Activated CD8-positive, alpha-beta T cell treated with anti-CD3 and anti-CD28 coated beads, Interleukin-2, amount 10 ng/mL, durations not matched to agents 7 days and 5 days (primary cell): ENCODE measurements at regions not wholly inside any gene's neighbourhood (a gene's known extent, or its start where the extent isn't known, plus 50 kb on each side); places are given as distances from the start of the nearest gene placed in this dataset.
"Not testable (repeated sequence)": the region's sequence is repeated elsewhere in the genome, so short reads cannot be mapped to it uniquely, and the experiment has no call there.

Source experiments
- ATAC-seq: fragments of 150-1000 bp; cut with Tn5 transposase; one replicate; pipeline ENCODE4 v1.10.0; 2021; ENCODE audit warnings: moderate library complexity
- CTCF ChIA-PET: fragments of 350-600 bp; sonication (Branson Sonifier 250); formaldehyde crosslinking; loops from one replicate; lab custom pipeline; 2021; ENCODE audit warnings: antibody characterized with exemption; lab: Charles Lee
- POLR2A ChIA-PET: fragments of 350-600 bp; sonication (Branson Sonifier 250); formaldehyde crosslinking; loops from one replicate; lab custom pipeline; 2021; ENCODE audit warnings: antibody characterized with exemption; lab: Charles Lee
- DNase-seq: peaks from one replicate; pipeline ENCODE4 v3.0.0-alpha.2; 2020
- H3K27ac Mint-ChIP-seq: one replicate; pipeline ENCODE4 v1.8.0; 2021; ENCODE audit warnings: mild to moderate bottlenecking, mixed read lengths
- H3K27me3 Mint-ChIP-seq: one replicate; pipeline ENCODE4 v1.8.0; 2021; ENCODE audit warnings: low read depth, mixed read lengths
- H3K36me3 Mint-ChIP-seq: one replicate; pipeline ENCODE4 v1.8.0; 2021; ENCODE audit warnings: low read depth, mixed read lengths
- H3K4me1 Mint-ChIP-seq: one replicate; pipeline ENCODE4 v1.8.0; 2021; ENCODE audit warnings: low read depth, mixed read lengths
- H3K4me3 Mint-ChIP-seq: one replicate; pipeline ENCODE4 v1.8.0; 2021; ENCODE audit warnings: mild to moderate bottlenecking, mixed read lengths
- H3K9me3 Mint-ChIP-seq: one replicate; pipeline ENCODE4 v1.8.0; 2022; ENCODE audit warnings: mixed read lengths; ENCODE audit not compliant: insufficient read depth

DNA sequence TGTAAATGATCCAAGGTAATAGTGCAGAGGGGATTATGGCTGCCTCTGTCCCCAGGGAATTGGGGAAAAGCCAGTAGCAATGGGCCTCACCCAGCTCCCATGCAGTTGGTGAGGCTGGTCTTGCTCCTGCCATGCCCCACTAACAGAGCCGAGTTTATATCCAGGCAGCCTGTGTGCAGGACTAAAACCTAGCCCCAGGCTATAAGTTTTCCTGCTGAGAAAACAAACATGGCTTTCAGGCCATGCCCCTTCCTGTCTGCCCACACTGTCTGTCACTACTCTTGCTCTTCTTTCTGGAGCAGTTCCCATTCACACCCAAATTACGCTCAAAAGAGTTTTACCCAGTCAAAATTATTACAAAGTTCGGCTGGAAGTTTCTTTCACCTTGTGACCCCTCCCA, 73.5 kb upstream of the SPATA16 start:
- Mint-ChIP-seq H3K4me1 (no peaks in the 10 kb centered on the region), H3K27me3 (no peaks in the 10 kb centered on the region), H3K36me3 (no peaks in the 10 kb centered on the region), H3K4me3 (no peak overlapping the region), H3K27ac (no peak overlapping the region), H3K9me3 (no peaks in the 10 kb centered on the region)
- ChIA-PET CTCF (no interaction called here), POLR2A (no interaction called here)
- no peak for DNase-seq
- no peak for ATAC-seq

DNA sequence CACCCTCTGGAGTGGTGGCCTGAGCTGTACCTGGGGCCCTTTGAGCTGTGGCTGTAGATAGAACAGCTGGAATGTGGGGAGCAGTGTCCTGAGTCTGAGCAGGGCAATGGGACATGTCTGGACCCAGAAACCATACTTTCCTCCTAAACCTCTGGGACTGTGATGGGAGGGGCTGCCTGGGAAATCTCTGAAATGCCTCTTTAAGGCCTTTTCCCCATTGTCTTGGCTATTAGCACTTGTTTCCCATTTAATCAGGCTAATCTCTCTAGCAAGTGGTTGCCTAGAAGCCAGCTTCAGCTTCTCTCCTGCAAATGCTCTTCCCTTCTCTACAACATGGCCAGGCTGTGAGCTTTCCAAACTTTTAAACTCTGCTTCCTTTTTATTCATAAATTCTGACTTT, 58.5 kb upstream of the SPATA16 start:
- Mint-ChIP-seq H3K4me1 (no peaks in the 10 kb centered on the region), H3K27ac (no peak overlapping the region), H3K9me3 (peaks cover 8% of the 10 kb centered on the region), H3K36me3 (no peaks in the 10 kb centered on the region), H3K27me3 (no peaks in the 10 kb centered on the region), H3K4me3 (no peak overlapping the region)
- ChIA-PET POLR2A (no interaction called here), CTCF (no interaction called here)
- ATAC-seq = no peak
- no peak for DNase-seq

DNA sequence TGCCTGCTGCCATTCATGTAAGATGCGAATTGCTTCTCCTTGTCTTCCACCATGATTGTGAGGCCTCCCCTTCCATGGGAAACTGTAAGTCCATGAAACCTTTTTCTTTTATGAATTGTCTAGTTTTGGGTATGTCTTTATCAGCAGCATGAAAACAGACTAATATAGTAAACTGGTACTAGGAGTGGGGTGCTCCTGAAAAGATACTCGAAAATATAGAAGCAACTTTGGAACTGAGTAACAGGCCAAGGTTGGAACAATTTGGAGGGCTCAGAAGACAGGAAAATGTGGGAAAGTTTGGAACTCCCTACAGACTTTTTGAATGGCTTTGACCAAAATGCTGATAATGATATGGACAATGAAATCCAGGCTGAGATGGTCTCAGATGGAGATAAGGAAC, 53.8 kb upstream of the SPATA16 start:
- H3K36me3 Mint-ChIP-seq, H3K9me3 Mint-ChIP-seq, H3K27me3 Mint-ChIP-seq, DNase-seq, H3K4me1 Mint-ChIP-seq, H3K27ac Mint-ChIP-seq, ATAC-seq, CTCF ChIA-PET, POLR2A ChIA-PET, H3K4me3 Mint-ChIP-seq: not testable (repeated sequence)

DNA sequence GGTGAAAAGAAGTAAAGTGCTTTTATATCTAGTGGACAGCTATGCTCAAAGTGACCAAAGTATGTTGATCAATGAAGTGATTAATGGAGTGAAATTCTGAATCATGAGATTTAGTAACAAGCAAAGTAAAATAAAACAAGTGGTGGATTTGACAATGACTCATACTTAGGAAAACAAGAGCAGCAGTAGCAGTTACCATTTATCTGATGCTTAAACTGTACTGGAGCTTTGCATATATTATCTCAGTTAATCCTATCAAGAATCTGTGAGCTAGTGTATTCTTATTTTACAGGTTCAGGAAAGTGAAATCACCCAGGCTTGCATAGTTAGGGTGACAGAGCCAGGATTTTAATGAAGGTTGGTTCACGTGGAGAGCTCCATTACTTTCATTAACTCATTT, 50.6 kb upstream of the SPATA16 start:
- H3K4me3 Mint-ChIP-seq = no peak overlapping the region
- POLR2A ChIA-PET = no interaction called here
- ATAC-seq (no peak), DNase-seq (no peak)
- H3K4me1 Mint-ChIP-seq = no peaks in the 10 kb centered on the region
- H3K27ac Mint-ChIP-seq = no peak overlapping the region
- H3K27me3 Mint-ChIP-seq = no peaks in the 10 kb centered on the region
- H3K36me3 Mint-ChIP-seq = no peaks in the 10 kb centered on the region
- CTCF ChIA-PET = no interaction called here
- no peaks in the 10 kb centered on the region for H3K9me3 Mint-ChIP-seq
